SK-N-SH (cell line): ENCODE measurements at regions not wholly inside any gene's neighbourhood (a gene's known extent, or its start where the extent isn't known, plus 50 kb on each side); places are given as distances from the start of the nearest gene placed in this dataset.

Experiments used
- CTCF ChIP-seq: fragments of 200-600 bp; sonication (generic); IDR thresholded peaks from 2 replicates; pipeline ENCODE4 v1.6.1; 2017; ENCODE audit warnings: antibody characterized with exemption, mild to moderate bottlenecking, moderate library complexity
- EP300 ChIP-seq, 2 experiments: IDR thresholded peaks; 2 replicates each; pipeline versions ENCODE4 v1.4.0 to v1.6.1; 2012; ENCODE audit warnings: borderline replicate concordance in 1 of 2, low read depth in 1 of 2, low read length in 1 of 2
- EZH2phosphoT487 ChIP-seq: fragments of 200-600 bp; sonication (generic); IDR thresholded peaks from 2 replicates; pipeline ENCODE4 v1.6.1; 2017; ENCODE audit warnings: low read depth, mixed run types, mild to moderate bottlenecking, antibody characterized with exemption, moderate library complexity, borderline replicate concordance
- FOXM1 ChIP-seq: IDR thresholded peaks from 2 replicates; pipeline ENCODE4 v1.4.0; 2012; ENCODE audit warnings: low read depth, mild to moderate bottlenecking
- GABPA ChIP-seq: IDR thresholded peaks from 2 replicates; pipeline ENCODE4 v1.4.0; 2012; ENCODE audit warnings: low read depth, mild to moderate bottlenecking
- MEF2A ChIP-seq: IDR thresholded peaks from 2 replicates; pipeline ENCODE4 v1.4.0; 2012; ENCODE audit warnings: low read depth, borderline replicate concordance
- NFIC ChIP-seq: IDR thresholded peaks from 2 replicates; pipeline ENCODE4 v1.4.0; 2012; ENCODE audit warnings: borderline replicate concordance
- POLR2AphosphoS5 ChIP-seq: IDR thresholded peaks from 2 replicates; pipeline ENCODE4 v1.6.1; 2012; ENCODE audit warnings: low read depth, low read length
- RFX5 ChIP-seq: IDR thresholded peaks from 2 replicates; pipeline ENCODE4 v1.6.1; 2012; ENCODE audit warnings: mild to moderate bottlenecking, improper control_type of control experiment, low read length
- SMC3 ChIP-seq: IDR thresholded peaks from 2 replicates; pipeline ENCODE4 v1.6.1; 2012; ENCODE audit warnings: low read depth, low read length, improper control_type of control experiment
- TAF1 ChIP-seq: IDR thresholded peaks from 2 replicates; pipeline ENCODE4 v1.6.1; 2012; ENCODE audit warnings: low read depth, mild to moderate bottlenecking, low read length, moderate library complexity, borderline replicate concordance
- USF1 ChIP-seq: IDR thresholded peaks from 2 replicates; pipeline ENCODE4 v1.4.0; 2012; ENCODE audit warnings: low read depth, borderline replicate concordance
- YY1 ChIP-seq: IDR thresholded peaks from 2 replicates; pipeline ENCODE4 v1.4.0; 2012; ENCODE audit warnings: low read depth, mild to moderate bottlenecking
- ZBTB33 ChIP-seq: IDR thresholded peaks from 2 replicates; pipeline ENCODE4 v1.4.0; 2012; ENCODE audit warnings: low read depth, borderline replicate concordance

DNA sequence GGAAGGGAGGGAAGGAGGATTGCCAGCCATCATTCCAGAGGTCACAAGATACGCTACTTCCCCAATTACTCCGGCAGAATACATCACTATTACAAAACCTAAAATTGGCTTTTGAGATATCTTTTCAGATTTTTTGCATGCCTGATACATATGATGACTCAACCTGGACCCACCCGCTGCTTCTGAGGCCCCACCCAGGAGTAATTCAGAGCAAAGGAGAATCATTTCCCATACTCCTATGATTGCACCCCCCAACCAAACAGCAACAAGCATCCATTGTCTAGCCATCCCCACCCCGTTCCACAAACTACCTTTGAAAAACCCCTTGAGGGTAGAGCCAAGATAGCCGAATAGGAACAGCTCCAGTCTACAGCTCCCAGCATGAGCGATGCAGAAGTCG, 163.5 kb upstream of the GJE1 start:
- TF ChIP-seq SMC3, result no peak
- TF ChIP-seq CTCF, result no peak
- TF ChIP-seq EZH2phosphoT487, result no peak
- TF ChIP-seq FOXM1, result no peak
- no peak for TF ChIP-seq RFX5
- TF ChIP-seq POLR2AphosphoS5, result no peak
- TF ChIP-seq TAF1, result no peak
- TF ChIP-seq EP300 (IDR thresholded peaks at IDR 0.05; ENCODE audit: borderline replicate concordance in 1 of 2, low read depth in 1 of 2, low read length in 1 of 2), result no peak
- no peak for TF ChIP-seq GABPA
- TF ChIP-seq USF1, result no peak
- no peak for TF ChIP-seq YY1
- no peak for TF ChIP-seq ZBTB33
- TF ChIP-seq NFIC, result no peak
- no peak for TF ChIP-seq MEF2A
